Panc1 (cell line): ENCODE measurements at regions not wholly inside any gene's neighbourhood (a gene's known extent, or its start where the extent isn't known, plus 50 kb on each side); places are given as distances from the start of the nearest gene placed in this dataset.

Experiments used
- ATAC-seq: fragments of 200-7000 bp; cut with Tn5 transposase; 2 replicates; pipeline ENCODE4 v1.9.1; 2020; ENCODE audit warnings: mild to moderate bottlenecking, moderate library complexity
- BruUV-seq: library from RNA; stranded (reverse); fragments of 400-500 nt; replicated peaks from 2 replicates; lab custom pipeline; 2021; lab: Mats Ljungman, UMichigan
- CTCF ChIA-PET: fragments of 300-600 bp; sonication (Branson Sonifier 250); formaldehyde crosslinking; loops from one replicate; lab custom pipeline; 2022; ENCODE audit warnings: antibody characterized with exemption; lab: Charles Lee
- POLR2A ChIA-PET: fragments of 300-600 bp; sonication (Branson Sonifier 250); formaldehyde crosslinking; loops from one replicate; lab custom pipeline; 2022; ENCODE audit warnings: antibody characterized with exemption; lab: Charles Lee
- DNase-seq: peaks from one replicate; pipeline ENCODE4 v3.0.0-alpha.2; 2010; ENCODE audit warnings: low read depth, low spot score
- H3K27ac ChIP-seq: 2 replicates; pipeline ENCODE4 v1.5.1; 2011; ENCODE audit warnings: mild to moderate bottlenecking, low read length, inconsistent platforms
- H3K27me3 ChIP-seq: fragments of 200-500 bp; sonication (Bioruptor generic); 2 replicates; pipeline ENCODE4 v1.6.0; 2014; ENCODE audit warnings: low read length, inconsistent platforms; ENCODE audit not compliant: control insufficient read depth, insufficient read depth
- H3K36me3 ChIP-seq: fragments of 200-500 bp; sonication (Bioruptor generic); 2 replicates; pipeline ENCODE4 v1.5.1; 2014; ENCODE audit warnings: inconsistent platforms, mild to moderate bottlenecking, low read length, moderate library complexity; ENCODE audit not compliant: control insufficient read depth, insufficient read depth
- H3K4me1 ChIP-seq: 2 replicates; pipeline ENCODE4 v1.5.1; 2011; ENCODE audit warnings: inconsistent platforms, mild to moderate bottlenecking, low read length, moderate library complexity; ENCODE audit not compliant: control insufficient read depth, insufficient read depth
- H3K4me3 ChIP-seq, 2 experiments: 2 replicates each; pipeline ENCODE4 v1.5.1; 2011 to 2012; ENCODE audit warnings: low read depth in 2 of 2, low read length in 2 of 2, mild to moderate bottlenecking in 2 of 2, inconsistent platforms in 1 of 2, moderate library complexity in 1 of 2
- H3K9me3 ChIP-seq: fragments of 200-500 bp; sonication (Bioruptor generic); 2 replicates; pipeline ENCODE4 v1.5.1; 2014; ENCODE audit warnings: low read depth, mild to moderate bottlenecking, inconsistent platforms, low read length, moderate library complexity; ENCODE audit not compliant: control insufficient read depth, insufficient read depth
- POLR2AphosphoS5 ChIP-seq: IDR thresholded peaks from 2 replicates; pipeline ENCODE4 v1.6.1; 2012; ENCODE audit warnings: mild to moderate bottlenecking, low read depth, low read length, moderate library complexity
- SIN3A ChIP-seq: IDR thresholded peaks from 2 replicates; pipeline ENCODE4 v1.6.1; 2012; ENCODE audit warnings: low read depth, mild to moderate bottlenecking, low read length, moderate library complexity, borderline replicate concordance; ENCODE audit not compliant: insufficient read depth
- TCF7L2 ChIP-seq: IDR thresholded peaks from 2 replicates; pipeline ENCODE4 v1.6.1; 2011; ENCODE audit warnings: mild to moderate bottlenecking, low read depth, low read length, inconsistent platforms
- in situ Hi-C: cut with HindIII; loops from 2 replicates; pipeline ENCODE4 v1.10.0; 2016; ENCODE audit warnings: low sequenced_read_pairs, low pct_unique_long_range_greater_than_20kb
- intact Hi-C: fragments of 100-400 bp; cut with micrococcal nuclease; formaldehyde crosslinking; loops from one replicate; pipeline ENCODE4 v1.10.0; 2022; ENCODE audit not compliant: unreplicated experiment
- TF ChIP-seq, protein P1 (sequence below): fragments of 450-650 bp; IDR thresholded peaks from 2 replicates; pipeline ENCODE4 v1.5.1; 2017; ENCODE audit warnings: mild to moderate bottlenecking
- TF ChIP-seq, protein P2 (sequence below), 2 experiments: IDR thresholded peaks; 2 replicates each; pipeline ENCODE4 v1.6.1; 2011 to 2012; ENCODE audit warnings: low read depth in 2 of 2, control low read depth in 1 of 2, low read length in 1 of 2, mild to moderate bottlenecking in 1 of 2, moderate library complexity in 1 of 2; ENCODE audit not compliant: insufficient read depth in 1 of 2

DNA sequence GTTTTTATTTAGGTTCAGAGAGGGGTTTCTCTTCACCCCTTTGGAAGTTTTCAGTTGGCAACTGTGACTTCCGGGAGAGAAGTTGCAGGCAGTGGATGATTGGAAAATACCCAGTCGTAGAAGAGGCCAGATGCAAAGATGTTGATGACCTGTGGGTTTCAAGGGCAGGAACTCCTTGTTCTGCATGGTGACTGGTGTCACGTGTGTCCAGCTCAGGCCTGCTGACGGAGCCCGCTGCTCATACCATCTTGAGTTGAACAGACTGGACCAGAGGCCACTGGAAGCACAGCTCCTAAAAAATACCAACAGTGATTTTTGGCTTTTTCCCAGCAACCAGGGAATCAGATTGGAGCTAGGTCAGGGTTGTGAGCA lies 243.9 kb upstream of the KLF4 start:
- TF ChIP-seq, protein P1, sequence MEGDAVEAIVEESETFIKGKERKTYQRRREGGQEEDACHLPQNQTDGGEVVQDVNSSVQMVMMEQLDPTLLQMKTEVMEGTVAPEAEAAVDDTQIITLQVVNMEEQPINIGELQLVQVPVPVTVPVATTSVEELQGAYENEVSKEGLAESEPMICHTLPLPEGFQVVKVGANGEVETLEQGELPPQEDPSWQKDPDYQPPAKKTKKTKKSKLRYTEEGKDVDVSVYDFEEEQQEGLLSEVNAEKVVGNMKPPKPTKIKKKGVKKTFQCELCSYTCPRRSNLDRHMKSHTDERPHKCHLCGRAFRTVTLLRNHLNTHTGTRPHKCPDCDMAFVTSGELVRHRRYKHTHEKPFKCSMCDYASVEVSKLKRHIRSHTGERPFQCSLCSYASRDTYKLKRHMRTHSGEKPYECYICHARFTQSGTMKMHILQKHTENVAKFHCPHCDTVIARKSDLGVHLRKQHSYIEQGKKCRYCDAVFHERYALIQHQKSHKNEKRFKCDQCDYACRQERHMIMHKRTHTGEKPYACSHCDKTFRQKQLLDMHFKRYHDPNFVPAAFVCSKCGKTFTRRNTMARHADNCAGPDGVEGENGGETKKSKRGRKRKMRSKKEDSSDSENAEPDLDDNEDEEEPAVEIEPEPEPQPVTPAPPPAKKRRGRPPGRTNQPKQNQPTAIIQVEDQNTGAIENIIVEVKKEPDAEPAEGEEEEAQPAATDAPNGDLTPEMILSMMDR = no peak
- TF ChIP-seq, protein P2, sequence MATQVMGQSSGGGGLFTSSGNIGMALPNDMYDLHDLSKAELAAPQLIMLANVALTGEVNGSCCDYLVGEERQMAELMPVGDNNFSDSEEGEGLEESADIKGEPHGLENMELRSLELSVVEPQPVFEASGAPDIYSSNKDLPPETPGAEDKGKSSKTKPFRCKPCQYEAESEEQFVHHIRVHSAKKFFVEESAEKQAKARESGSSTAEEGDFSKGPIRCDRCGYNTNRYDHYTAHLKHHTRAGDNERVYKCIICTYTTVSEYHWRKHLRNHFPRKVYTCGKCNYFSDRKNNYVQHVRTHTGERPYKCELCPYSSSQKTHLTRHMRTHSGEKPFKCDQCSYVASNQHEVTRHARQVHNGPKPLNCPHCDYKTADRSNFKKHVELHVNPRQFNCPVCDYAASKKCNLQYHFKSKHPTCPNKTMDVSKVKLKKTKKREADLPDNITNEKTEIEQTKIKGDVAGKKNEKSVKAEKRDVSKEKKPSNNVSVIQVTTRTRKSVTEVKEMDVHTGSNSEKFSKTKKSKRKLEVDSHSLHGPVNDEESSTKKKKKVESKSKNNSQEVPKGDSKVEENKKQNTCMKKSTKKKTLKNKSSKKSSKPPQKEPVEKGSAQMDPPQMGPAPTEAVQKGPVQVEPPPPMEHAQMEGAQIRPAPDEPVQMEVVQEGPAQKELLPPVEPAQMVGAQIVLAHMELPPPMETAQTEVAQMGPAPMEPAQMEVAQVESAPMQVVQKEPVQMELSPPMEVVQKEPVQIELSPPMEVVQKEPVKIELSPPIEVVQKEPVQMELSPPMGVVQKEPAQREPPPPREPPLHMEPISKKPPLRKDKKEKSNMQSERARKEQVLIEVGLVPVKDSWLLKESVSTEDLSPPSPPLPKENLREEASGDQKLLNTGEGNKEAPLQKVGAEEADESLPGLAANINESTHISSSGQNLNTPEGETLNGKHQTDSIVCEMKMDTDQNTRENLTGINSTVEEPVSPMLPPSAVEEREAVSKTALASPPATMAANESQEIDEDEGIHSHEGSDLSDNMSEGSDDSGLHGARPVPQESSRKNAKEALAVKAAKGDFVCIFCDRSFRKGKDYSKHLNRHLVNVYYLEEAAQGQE (IDR thresholded peaks at IDR 0.05; ENCODE audit: insufficient read depth in 1 of 2, low read depth in 2 of 2, low read length in 1 of 2) = no peak
- TF ChIP-seq SIN3A = no peak
- no peak for TF ChIP-seq TCF7L2
- intact Hi-C loops = no loop called here
- ATAC-seq = peak; percentile 69
- BruUV-seq = no TSS peak
- ChIA-PET POLR2A (interaction anchor here (0.6 kb wide), 1 partner anchor 85 kb away, joined by 3 read pairs; no protein-coding TSS in a partner anchor), CTCF (no interaction called here)
- no peaks in the 10 kb centered on the region for H3K9me3 ChIP-seq
- H3K27ac ChIP-seq = peak overlapping the region; percentile 39; the same call in 1 of the 2 replicates
- H3K36me3 ChIP-seq = no peaks in the 10 kb centered on the region
- no peaks in the 10 kb centered on the region for H3K4me1 ChIP-seq
- DNase-seq = no peak
- peak overlapping the region; percentile 19 to 33 for H3K4me3 ChIP-seq
- in situ Hi-C loops = no loop called here
- no peaks in the 10 kb centered on the region for H3K27me3 ChIP-seq

DNA sequence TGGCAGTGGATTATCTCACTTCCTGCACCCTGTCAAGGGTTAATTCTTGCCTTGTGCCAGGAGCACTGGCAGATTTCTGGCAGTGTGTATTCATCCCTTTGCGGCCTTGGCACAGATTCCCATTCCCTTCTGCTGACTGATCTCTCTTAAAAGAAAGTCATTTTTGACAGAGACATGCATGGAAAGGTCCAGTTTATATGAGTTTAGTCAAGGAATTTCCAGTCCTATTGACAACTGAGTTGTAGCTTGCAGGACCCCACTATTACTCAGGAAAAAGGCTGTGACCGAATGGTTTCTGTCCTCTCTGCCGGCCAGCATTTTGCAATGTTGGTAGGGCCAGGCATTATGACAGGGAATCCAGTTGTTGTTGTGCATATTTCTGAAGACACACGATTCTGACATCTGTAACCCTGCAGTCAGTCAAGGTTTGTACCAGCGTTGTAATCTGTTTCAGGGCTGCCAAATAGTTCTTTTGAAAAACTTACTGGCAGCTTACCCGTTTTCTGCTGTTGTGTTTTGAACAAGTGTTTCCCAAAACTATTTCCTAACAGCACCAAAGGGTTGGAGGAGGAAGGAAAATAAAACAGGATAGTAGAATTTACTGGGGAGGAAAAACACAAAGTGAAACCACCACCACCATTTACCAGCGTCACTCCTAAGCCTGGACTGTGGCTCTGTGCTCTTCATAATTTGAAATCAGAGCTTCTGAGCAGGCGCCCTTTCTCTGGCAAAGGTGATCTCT lies 243.4 kb upstream of the KLF4 start:
- ChIA-PET POLR2A (interaction anchor here (0.6 kb wide), 1 partner anchor 30 kb away, joined by 3 read pairs; no protein-coding TSS in a partner anchor), CTCF (no interaction called here)
- Histone ChIP-seq H3K27me3 (no peaks in the 10 kb centered on the region), H3K27ac (peak overlapping the region; percentile 39; the same call in 1 of the 2 replicates), H3K9me3 (no peaks in the 10 kb centered on the region), H3K4me1 (no peaks in the 10 kb centered on the region), H3K4me3 (peak overlapping the region; percentile 19 to 33), H3K36me3 (no peaks in the 10 kb centered on the region)
- no TSS peak for BruUV-seq
- TF ChIP-seq SIN3A (no peak), TCF7L2 (no peak), POLR2AphosphoS5 (no peak)
- TF ChIP-seq, protein P2 (IDR thresholded peaks at IDR 0.05; ENCODE audit: insufficient read depth in 1 of 2, low read depth in 2 of 2, low read length in 1 of 2) = no peak
- TF ChIP-seq, protein P1 = no peak
- ATAC-seq = peak; percentile 70; the same call in 1 of the 2 replicates
- intact Hi-C loops = no loop called here
- DNase-seq = no peak
- in situ Hi-C loops = no loop called here
